ENCODE measurements at regions not wholly inside any gene's neighbourhood (a gene's known extent, or its start where the extent isn't known, plus 50 kb on each side); places are given as distances from the start of the nearest gene placed in this dataset.

DNA sequence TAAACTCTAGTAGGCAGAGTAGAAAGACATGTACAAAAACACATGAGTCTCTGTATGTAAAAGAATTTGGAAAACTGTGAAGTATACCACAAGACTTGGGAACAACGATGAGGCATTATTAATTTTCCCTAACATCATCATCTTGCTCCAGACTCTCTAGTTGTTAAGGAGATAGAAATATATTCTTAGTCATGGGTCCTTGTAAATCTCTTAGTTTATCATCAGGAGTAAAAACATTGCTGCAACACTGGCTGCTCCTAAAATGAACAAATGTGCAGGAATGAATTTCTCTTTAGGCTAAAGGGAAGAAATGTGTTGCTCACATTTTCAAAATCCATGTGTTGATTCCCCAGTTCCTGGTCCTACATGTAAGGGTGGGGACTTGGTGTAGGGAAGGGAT, 384.6 kb downstream of the STIM2 start:
- no peak overlapping the region for H3K27ac ChIP-seq
- TF ChIP-seq, protein P1, sequence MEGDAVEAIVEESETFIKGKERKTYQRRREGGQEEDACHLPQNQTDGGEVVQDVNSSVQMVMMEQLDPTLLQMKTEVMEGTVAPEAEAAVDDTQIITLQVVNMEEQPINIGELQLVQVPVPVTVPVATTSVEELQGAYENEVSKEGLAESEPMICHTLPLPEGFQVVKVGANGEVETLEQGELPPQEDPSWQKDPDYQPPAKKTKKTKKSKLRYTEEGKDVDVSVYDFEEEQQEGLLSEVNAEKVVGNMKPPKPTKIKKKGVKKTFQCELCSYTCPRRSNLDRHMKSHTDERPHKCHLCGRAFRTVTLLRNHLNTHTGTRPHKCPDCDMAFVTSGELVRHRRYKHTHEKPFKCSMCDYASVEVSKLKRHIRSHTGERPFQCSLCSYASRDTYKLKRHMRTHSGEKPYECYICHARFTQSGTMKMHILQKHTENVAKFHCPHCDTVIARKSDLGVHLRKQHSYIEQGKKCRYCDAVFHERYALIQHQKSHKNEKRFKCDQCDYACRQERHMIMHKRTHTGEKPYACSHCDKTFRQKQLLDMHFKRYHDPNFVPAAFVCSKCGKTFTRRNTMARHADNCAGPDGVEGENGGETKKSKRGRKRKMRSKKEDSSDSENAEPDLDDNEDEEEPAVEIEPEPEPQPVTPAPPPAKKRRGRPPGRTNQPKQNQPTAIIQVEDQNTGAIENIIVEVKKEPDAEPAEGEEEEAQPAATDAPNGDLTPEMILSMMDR (IDR thresholded peaks at IDR 0.05): no peak
- no peak for TF ChIP-seq ZFX (IDR thresholded peaks at IDR 0.05; ENCODE audit: borderline replicate concordance)

DNA sequence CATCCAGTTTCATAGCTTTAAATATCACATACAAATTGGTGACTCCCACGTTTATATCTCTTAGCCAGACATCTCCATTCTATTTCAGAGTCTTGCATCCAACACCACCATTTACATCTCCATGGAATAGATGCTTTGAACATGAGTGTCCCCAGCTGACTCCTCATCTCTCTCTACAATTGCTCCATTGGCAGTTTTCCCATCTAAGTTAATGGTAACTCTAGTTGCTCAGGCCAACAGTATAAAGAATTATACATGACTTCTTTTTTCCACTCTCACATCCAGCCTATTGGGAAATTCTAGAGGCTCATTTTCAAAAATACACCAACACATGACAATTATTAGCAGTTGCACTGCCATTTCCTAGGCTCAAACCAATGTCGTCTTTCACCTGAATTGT, 388.2 kb downstream of the STIM2 start:
- H3K27ac ChIP-seq: no peak overlapping the region
- TF ChIP-seq, protein P1 (IDR thresholded peaks at IDR 0.05): no peak
- no peak for TF ChIP-seq ZFX (IDR thresholded peaks at IDR 0.05; ENCODE audit: borderline replicate concordance)

- H3K27ac ChIP-seq: no peak overlapping the region
- TF ChIP-seq ZFX (IDR thresholded peaks at IDR 0.05; ENCODE audit: borderline replicate concordance): no peak
- TF ChIP-seq, protein P1 (IDR thresholded peaks at IDR 0.05): no peak
These were observed 391.1 kb downstream of the STIM2 start for GRCh38 chr4:27251771-27252170.

DNA sequence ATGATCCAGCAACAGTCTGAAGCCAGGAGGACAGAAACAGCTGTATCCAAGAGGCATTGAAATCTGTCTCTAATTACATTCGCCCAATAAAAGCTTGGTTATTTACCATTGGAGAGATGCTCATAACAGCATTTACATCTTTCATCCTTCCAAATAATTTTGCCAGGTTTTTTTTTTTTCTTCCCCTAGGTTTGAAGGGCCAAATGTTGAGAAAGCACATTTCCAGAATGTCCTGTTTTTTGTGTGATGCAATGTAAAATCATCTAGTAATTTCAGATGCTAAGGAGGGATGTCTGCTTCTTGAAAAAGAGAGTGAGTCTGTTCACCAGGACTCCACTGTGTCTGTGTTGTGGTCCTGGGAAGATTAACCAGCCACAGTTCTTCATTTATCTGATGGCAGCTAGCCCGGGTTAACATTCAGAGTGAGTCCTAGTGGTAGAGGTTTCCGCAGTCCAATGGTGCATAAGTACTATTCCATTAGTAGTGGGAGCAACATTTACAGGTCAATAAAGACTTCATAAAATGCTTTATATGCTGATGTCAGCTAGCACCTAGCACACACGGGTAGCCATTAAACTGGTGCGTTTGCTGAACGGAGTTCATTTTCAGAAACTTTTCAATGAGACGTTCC, 406.8 kb downstream of the STIM2 start:
- TF ChIP-seq, protein P1 (IDR thresholded peaks at IDR 0.05): no peak
- TF ChIP-seq ZFX (IDR thresholded peaks at IDR 0.05; ENCODE audit: borderline replicate concordance): no peak

DNA sequence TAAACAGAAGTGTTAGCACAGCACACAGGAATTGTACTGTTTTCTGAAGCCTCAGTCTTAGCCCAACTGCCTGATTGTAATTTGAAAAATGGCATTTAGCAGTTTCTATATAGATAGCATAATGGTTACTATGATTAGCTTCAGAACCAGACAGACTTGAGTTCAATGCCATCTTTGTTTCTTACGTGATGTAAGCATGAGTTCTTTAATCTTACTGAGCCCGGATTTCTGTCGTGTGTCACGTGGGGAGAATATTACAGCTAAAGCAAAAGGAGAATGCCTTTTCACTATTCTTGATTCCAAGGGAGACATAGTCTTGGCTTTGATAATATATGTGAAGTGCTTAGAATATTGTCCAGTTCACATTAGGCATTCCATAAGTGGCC, 407.3 kb downstream of the STIM2 start:
- TF ChIP-seq, protein P1 (IDR thresholded peaks at IDR 0.05): no peak
- TF ChIP-seq ZFX (IDR thresholded peaks at IDR 0.05; ENCODE audit: borderline replicate concordance): no peak
- H3K27ac ChIP-seq: no peak overlapping the region

More for the DNA sequence above, 406.8 kb downstream of the STIM2 start:
- no peak overlapping the region for H3K27ac ChIP-seq

DNA sequence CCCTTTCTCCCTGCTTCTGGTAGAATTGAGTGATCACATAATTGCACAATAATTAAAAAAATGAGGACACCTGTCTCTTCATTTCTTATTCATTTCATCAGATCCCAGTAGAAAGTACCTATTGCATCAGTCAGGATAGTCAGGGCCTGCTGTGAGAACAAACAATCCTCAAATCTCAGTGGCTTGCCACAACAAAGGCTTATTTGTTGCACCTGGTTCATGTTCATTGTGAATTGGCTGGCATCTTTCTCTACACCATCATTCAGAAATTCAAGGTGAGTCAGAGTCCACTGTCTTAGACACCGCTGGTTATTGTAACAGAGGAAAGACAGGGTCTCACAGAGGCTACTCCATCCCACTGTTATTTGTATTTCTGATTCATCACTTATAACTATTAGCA, 409.8 kb downstream of the STIM2 start:
- no peak overlapping the region for H3K27ac ChIP-seq
- no peak for TF ChIP-seq ZFX (IDR thresholded peaks at IDR 0.05; ENCODE audit: borderline replicate concordance)
- TF ChIP-seq, protein P1 (IDR thresholded peaks at IDR 0.05): no peak

GRCh38 chr4:27271555-27271954, 410.9 kb downstream of the STIM2 start:
- no peak for TF ChIP-seq ZFX (IDR thresholded peaks at IDR 0.05; ENCODE audit: borderline replicate concordance)
- TF ChIP-seq, protein P1 (IDR thresholded peaks at IDR 0.05): no peak

More at GRCh38 chr4:27271555-27271954, 410.9 kb downstream of the STIM2 start:
- H3K27ac ChIP-seq: no peak overlapping the region
